A549 (cell line): ENCODE measurements at regions not wholly inside any gene's neighbourhood (a gene's known extent, or its start where the extent isn't known, plus 50 kb on each side); places are given as distances from the start of the nearest gene placed in this dataset.

Source experiments
- CHD4 ChIP-seq: fragments of 200-600 bp; sonication (generic); IDR thresholded peaks from 2 replicates; pipeline ENCODE4 v1.6.1; 2016; ENCODE audit warnings: antibody characterized with exemption, mild to moderate bottlenecking, borderline replicate concordance
- CTCF ChIP-seq: fragments of >200 bp; sonication (Bioruptor Twin); formaldehyde crosslinking; IDR thresholded peaks from 3 replicates; pipeline ENCODE4 v1.5.1; 2016
- EP300 ChIP-seq, 2 experiments: fragments of >200 bp; sonication (Bioruptor Twin); formaldehyde crosslinking; IDR thresholded peaks; 2 replicates in 1 of 2; 3 replicates in 1 of 2; pipeline ENCODE4 v1.6.1; 2016 to 2017
- GATA3 ChIP-seq: IDR thresholded peaks from 2 replicates; pipeline ENCODE4 v1.6.1; 2012; ENCODE audit warnings: borderline replicate concordance
- HMGXB4 ChIP-seq: fragments of 250-450 bp; sonication (Bioruptor Pico); IDR thresholded peaks from 2 replicates; pipeline ENCODE4 v1.5.0; 2021; ENCODE audit warnings: mild to moderate bottlenecking, moderate library complexity, borderline replicate concordance
- KDM5A ChIP-seq: fragments of 200-600 bp; sonication (generic); IDR thresholded peaks from 2 replicates; pipeline ENCODE4 v1.6.1; 2016; ENCODE audit warnings: antibody characterized with exemption, mild to moderate bottlenecking
- MAX ChIP-seq: IDR thresholded peaks from 2 replicates; pipeline ENCODE4 v1.6.1; 2012
- PBX3 ChIP-seq: IDR thresholded peaks from 2 replicates; pipeline ENCODE4 v1.6.1; 2012
- POLR2A ChIP-seq: IDR thresholded peaks from 2 replicates; pipeline ENCODE4 v1.6.1; 2012; ENCODE audit warnings: mild to moderate bottlenecking, low read length
- RARB ChIP-seq: fragments of 250-450 bp; sonication (Bioruptor Pico); IDR thresholded peaks from 2 replicates; pipeline ENCODE4 v1.8.0; 2021; ENCODE audit warnings: mild to moderate bottlenecking, moderate library complexity
- REST ChIP-seq: fragments of 200-600 bp; sonication (generic); IDR thresholded peaks from 2 replicates; pipeline ENCODE4 v1.6.1; 2016; ENCODE audit warnings: antibody characterized with exemption, mild to moderate bottlenecking, moderate library complexity
- SMC3 ChIP-seq: fragments of >200 bp; sonication (Bioruptor Twin); formaldehyde crosslinking; IDR thresholded peaks from 3 replicates; pipeline ENCODE4 v1.6.1; 2018; ENCODE audit warnings: inconsistent platforms
- USF2 ChIP-seq: fragments of 450-650 bp; IDR thresholded peaks from 2 replicates; pipeline ENCODE4 v1.6.1; 2014; ENCODE audit warnings: antibody characterized with exemption

- TF ChIP-seq HMGXB4 (CRISPR knock-in tag) (no peak), POLR2A (no peak), REST (no peak), CTCF (no peak), SMC3 (no peak), RARB (CRISPR knock-in tag) (no peak), KDM5A (no peak), GATA3 (no peak), CHD4 (no peak), USF2 (no peak), PBX3 (no peak), EP300 (IDR thresholded peaks at IDR 0.05) (no peak), MAX (no peak)
Observed at GRCh38 chr4:185945906-185946305, 123.0 kb upstream of the TLR3 start.
